CD8-positive, alpha-beta memory T cell (primary cell): ENCODE measurements at regions not wholly inside any gene's neighbourhood (a gene's known extent, or its start where the extent isn't known, plus 50 kb on each side); places are given as distances from the start of the nearest gene placed in this dataset.

Source experiments
- CTCF ChIA-PET: fragments of 350-600 bp; sonication (Branson Sonifier 250); formaldehyde crosslinking; loops from one replicate; lab custom pipeline; 2021; ENCODE audit warnings: antibody characterized with exemption; lab: Charles Lee
- POLR2A ChIA-PET: fragments of 350-600 bp; sonication (Branson Sonifier 250); formaldehyde crosslinking; loops from one replicate; lab custom pipeline; 2021; ENCODE audit warnings: antibody characterized with exemption; lab: Charles Lee
- DNase-seq, 5 donors: peaks; one replicate each; pipeline versions ENCODE4 v3.0.0 to v3.0.0-alpha.2; 2020 to 2022; ENCODE audit warnings: mixed read lengths in 1 of 5
- H3K27ac ChIP-seq: one replicate; pipeline ENCODE4 v1.7.0; 2013; ENCODE audit warnings: low read depth, mild to moderate bottlenecking, low read length, moderate library complexity
- H3K27me3 ChIP-seq: 2 replicates; pipeline ENCODE4 v1.7.0; 2013; ENCODE audit warnings: low read length, mild to moderate bottlenecking; ENCODE audit not compliant: insufficient read depth, poor library complexity, severe bottlenecking
- H3K36me3 ChIP-seq: 2 replicates; pipeline ENCODE4 v1.7.0; 2013; ENCODE audit warnings: mild to moderate bottlenecking, low read length, moderate library complexity; ENCODE audit not compliant: insufficient read depth
- H3K4me1 ChIP-seq: 2 replicates; pipeline ENCODE4 v1.7.0; 2013; ENCODE audit warnings: mild to moderate bottlenecking, low read length, moderate library complexity; ENCODE audit not compliant: insufficient read depth
- H3K4me3 ChIP-seq: 2 replicates; pipeline ENCODE4 v1.7.0; 2013; ENCODE audit warnings: mild to moderate bottlenecking, low read length
- H3K9me3 ChIP-seq: 2 replicates; pipeline ENCODE4 v1.7.0; 2013; ENCODE audit warnings: mild to moderate bottlenecking, low read length
- H3K27ac Mint-ChIP-seq, 8 donors: one replicate each; pipeline ENCODE4 v1.8.0; 2020 to 2021; ENCODE audit warnings: mixed read lengths in 8 of 8, mild to moderate bottlenecking in 6 of 8, inconsistent platforms in 3 of 8, moderate library complexity in 3 of 8
- H3K27me3 Mint-ChIP-seq, 2 donors: one replicate each; pipeline ENCODE4 v1.8.0; 2020 to 2021; ENCODE audit warnings: mixed read lengths in 2 of 2, mild to moderate bottlenecking in 1 of 2, moderate library complexity in 1 of 2
- H3K36me3 Mint-ChIP-seq, 3 donors: one replicate each; pipeline ENCODE4 v1.8.0; 2020 to 2021; ENCODE audit warnings: mixed read lengths in 3 of 3, inconsistent platforms in 1 of 3, mild to moderate bottlenecking in 1 of 3
- H3K4me1 Mint-ChIP-seq, 3 donors: one replicate each; pipeline ENCODE4 v1.8.0; 2020 to 2021; ENCODE audit warnings: mixed read lengths in 3 of 3, inconsistent platforms in 1 of 3, mild to moderate bottlenecking in 1 of 3
- H3K4me3 Mint-ChIP-seq, 7 donors: one replicate each; pipeline ENCODE4 v1.8.0; 2020 to 2021; ENCODE audit warnings: mixed read lengths in 7 of 7, mild to moderate bottlenecking in 6 of 7, moderate library complexity in 4 of 7, inconsistent platforms in 2 of 7
- H3K9me3 Mint-ChIP-seq, 5 donors: one replicate each; pipeline ENCODE4 v1.8.0; 2020 to 2022; ENCODE audit warnings: mixed read lengths in 5 of 5, mild to moderate bottlenecking in 3 of 5, moderate library complexity in 2 of 5, inconsistent platforms in 1 of 5

DNA sequence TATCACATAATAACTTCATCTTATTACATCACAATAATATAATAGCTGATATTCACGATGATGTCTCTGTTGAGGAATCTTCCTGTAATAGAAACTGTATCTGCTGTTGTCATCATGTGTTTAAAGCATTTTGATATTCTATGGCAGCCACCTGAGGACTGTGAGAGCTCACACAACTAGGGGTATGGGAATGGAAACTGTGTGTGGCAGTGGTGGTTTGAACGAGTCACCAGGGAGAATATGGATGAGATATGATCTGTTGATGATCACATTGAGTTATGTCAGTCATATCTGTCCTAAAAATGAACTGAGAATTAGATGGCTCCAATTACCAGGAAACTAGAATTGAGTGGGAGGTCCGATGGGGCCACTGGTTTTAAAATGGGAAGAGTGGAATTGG lies 169.6 kb downstream of the MID1IP1 start:
- Histone ChIP-seq H3K4me1 (no peaks in the 10 kb centered on the region), H3K36me3 (no peaks in the 10 kb centered on the region), H3K27ac (no peak overlapping the region), H3K4me3 (no peak overlapping the region), H3K27me3 (no peaks in the 10 kb centered on the region), H3K9me3 (no peaks in the 10 kb centered on the region)
- POLR2A ChIA-PET: no interaction called here
- no peak for DNase-seq
- no peak overlapping the region for H3K4me3 Mint-ChIP-seq
- H3K4me1 Mint-ChIP-seq: no peaks in the 10 kb centered on the region
- no peak overlapping the region for H3K27ac Mint-ChIP-seq
- CTCF ChIA-PET: no interaction called here
- peaks cover 0 to 16% of the 10 kb centered on the region in 2 donors for H3K27me3 Mint-ChIP-seq
- no peaks in the 10 kb centered on the region for H3K36me3 Mint-ChIP-seq
- H3K9me3 Mint-ChIP-seq: peaks cover 0 to 8% (median 0%) of the 10 kb centered on the region in 5 donors

GRCh38 chrX:38973322-38973721 lies 172.1 kb downstream of the MID1IP1 start:
- no peaks in the 10 kb centered on the region for H3K36me3 Mint-ChIP-seq
- Histone ChIP-seq H3K4me1 (no peaks in the 10 kb centered on the region), H3K9me3 (no peaks in the 10 kb centered on the region), H3K27me3 (no peaks in the 10 kb centered on the region), H3K4me3 (no peak overlapping the region), H3K36me3 (no peaks in the 10 kb centered on the region), H3K27ac (no peak overlapping the region)
- no peak overlapping the region for H3K27ac Mint-ChIP-seq
- H3K4me3 Mint-ChIP-seq: no peak overlapping the region
- H3K4me1 Mint-ChIP-seq: no peaks in the 10 kb centered on the region
- H3K27me3 Mint-ChIP-seq: peaks cover 0 to 14% of the 10 kb centered on the region in 2 donors
- ChIA-PET POLR2A (interaction anchor here (0.7 kb wide), 1 partner anchor 163 kb away, joined by 3 read pairs; no protein-coding TSS in a partner anchor), CTCF (interaction anchor here (0.7 to 0.9 kb wide), 2 partner anchors 10 to 117 kb away, joined by 3 read pairs; no protein-coding TSS in a partner anchor)
- no peak for DNase-seq
- peaks cover 0 to 9% (median 0%) of the 10 kb centered on the region in 5 donors for H3K9me3 Mint-ChIP-seq

- no peak overlapping the region for H3K27ac ChIP-seq
- no peak for DNase-seq
- ChIA-PET POLR2A (no interaction called here), CTCF (no interaction called here)
- no peaks in the 10 kb centered on the region for H3K4me1 Mint-ChIP-seq
- no peaks in the 10 kb centered on the region for H3K36me3 ChIP-seq
- H3K9me3 ChIP-seq: no peaks in the 10 kb centered on the region
- no peak overlapping the region for H3K27ac Mint-ChIP-seq
- H3K36me3 Mint-ChIP-seq: no peaks in the 10 kb centered on the region
- no peak overlapping the region for H3K4me3 Mint-ChIP-seq
- peaks cover 0 to 14% of the 10 kb centered on the region in 2 donors for H3K27me3 Mint-ChIP-seq
- H3K9me3 Mint-ChIP-seq: peaks cover 0 to 6% (median 0%) of the 10 kb centered on the region in 5 donors
- H3K27me3 ChIP-seq: no peaks in the 10 kb centered on the region
- H3K4me3 ChIP-seq: no peak overlapping the region
- H3K4me1 ChIP-seq: no peaks in the 10 kb centered on the region
Measured at GRCh38 chrX:38974542-38974941, 173.3 kb downstream of the MID1IP1 start.

DNA sequence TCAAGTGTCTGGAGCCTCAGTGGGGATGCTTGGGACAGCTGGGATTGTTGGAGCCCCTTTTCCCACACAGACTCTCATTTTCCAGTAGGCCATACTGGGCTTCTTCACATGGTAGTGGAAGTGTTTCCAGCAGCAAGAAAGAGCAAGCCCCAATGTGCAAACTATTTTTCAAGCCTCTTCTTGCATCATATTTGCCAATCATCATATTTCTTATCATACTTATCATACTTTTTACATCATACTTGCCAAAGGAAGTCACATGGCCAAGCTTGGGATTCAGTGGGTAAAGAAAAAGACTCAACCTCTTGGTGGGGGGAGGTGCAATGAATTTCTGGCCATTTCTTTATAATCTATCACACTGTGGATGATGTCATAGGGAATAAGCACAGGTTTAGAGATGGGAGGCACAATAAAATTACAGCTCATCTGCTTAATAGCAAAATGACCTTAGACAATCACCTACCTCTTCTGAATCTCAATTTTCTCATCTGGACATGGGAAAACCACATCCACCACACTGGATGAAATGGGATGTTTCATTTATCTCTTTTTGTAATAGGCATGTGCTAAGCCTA lies 174.2 kb downstream of the MID1IP1 start:
- no peaks in the 10 kb centered on the region for H3K9me3 ChIP-seq
- H3K27ac ChIP-seq: no peak overlapping the region
- peaks cover 0 to 14% of the 10 kb centered on the region in 2 donors for H3K27me3 Mint-ChIP-seq
- no peak overlapping the region for H3K4me3 Mint-ChIP-seq
- H3K27me3 ChIP-seq: no peaks in the 10 kb centered on the region
- H3K9me3 Mint-ChIP-seq: peaks cover 0 to 6% (median 0%) of the 10 kb centered on the region in 5 donors
- H3K27ac Mint-ChIP-seq: no peak overlapping the region
- no peaks in the 10 kb centered on the region for H3K4me1 ChIP-seq
- H3K36me3 ChIP-seq: no peaks in the 10 kb centered on the region
- H3K36me3 Mint-ChIP-seq: no peaks in the 10 kb centered on the region
- ChIA-PET POLR2A (no interaction called here), CTCF (no interaction called here)
- no peaks in the 10 kb centered on the region for H3K4me1 Mint-ChIP-seq
- H3K4me3 ChIP-seq: no peak overlapping the region
- DNase-seq: no peak

GRCh38 chrX:38982370-38982769 lies 181.1 kb downstream of the MID1IP1 start:
- Histone ChIP-seq H3K27ac (no peak overlapping the region), H3K4me3 (no peak overlapping the region), H3K36me3 (no peaks in the 10 kb centered on the region), H3K4me1 (no peaks in the 10 kb centered on the region), H3K27me3 (no peaks in the 10 kb centered on the region), H3K9me3 (no peaks in the 10 kb centered on the region)
- CTCF ChIA-PET: interaction anchor here (1.0 kb wide), 1 partner anchor 214 kb away, joined by 4 read pairs; no protein-coding TSS in a partner anchor
- no peak for DNase-seq
- Mint-ChIP-seq H3K9me3 (peaks cover 0 to 2% (median 0%) of the 10 kb centered on the region in 5 donors), H3K27ac (no peak overlapping the region), H3K27me3 (no peaks in the 10 kb centered on the region), H3K4me3 (no peak overlapping the region), H3K36me3 (no peaks in the 10 kb centered on the region), H3K4me1 (no peaks in the 10 kb centered on the region)
- POLR2A ChIA-PET: no interaction called here

GRCh38 chrX:38982843-38983242 lies 181.6 kb downstream of the MID1IP1 start:
- H3K27ac Mint-ChIP-seq: no peak overlapping the region
- POLR2A ChIA-PET: no interaction called here

DNA sequence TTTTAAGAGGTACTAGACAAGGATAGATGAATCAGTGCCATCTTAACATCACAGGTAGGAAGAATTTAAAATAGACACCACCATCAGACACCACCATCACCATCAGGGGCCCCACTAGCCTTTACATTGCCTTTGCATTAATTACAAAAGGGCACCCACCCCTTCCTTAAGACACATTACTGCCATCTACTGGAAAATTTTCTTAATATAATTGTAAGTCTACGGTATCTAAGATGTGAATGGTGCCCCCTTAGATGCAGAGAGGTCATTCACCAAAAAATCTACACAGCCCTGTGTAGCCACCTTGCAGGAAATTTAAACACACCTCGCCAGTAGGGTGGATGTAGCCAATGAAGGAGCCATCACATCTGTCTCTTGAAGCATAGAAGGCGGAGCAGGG lies 184.1 kb downstream of the MID1IP1 start:
- no peak overlapping the region for H3K4me3 Mint-ChIP-seq
- no peaks in the 10 kb centered on the region for H3K36me3 Mint-ChIP-seq
- H3K27ac Mint-ChIP-seq: no peak overlapping the region
- CTCF ChIA-PET: no interaction called here
- H3K36me3 ChIP-seq: no peaks in the 10 kb centered on the region
- POLR2A ChIA-PET: interaction anchor here (0.6 kb wide), 1 partner anchor 180 kb away, joined by 4 read pairs; no protein-coding TSS in a partner anchor
- no peaks in the 10 kb centered on the region for H3K4me1 ChIP-seq
- no peak overlapping the region for H3K4me3 ChIP-seq
- H3K27me3 Mint-ChIP-seq: peaks cover 0 to 10% of the 10 kb centered on the region in 2 donors
- DNase-seq: peak in 2 of 5 donors; percentile 14 to 31
- H3K27ac ChIP-seq: no peak overlapping the region
- H3K27me3 ChIP-seq: no peaks in the 10 kb centered on the region
- H3K9me3 ChIP-seq: no peaks in the 10 kb centered on the region
- H3K4me1 Mint-ChIP-seq: no peaks in the 10 kb centered on the region
- peaks cover 0 to 2% (median 0%) of the 10 kb centered on the region in 5 donors for H3K9me3 Mint-ChIP-seq

More at GRCh38 chrX:38982843-38983242, 181.6 kb downstream of the MID1IP1 start:
- no peaks in the 10 kb centered on the region for H3K27me3 ChIP-seq
- H3K9me3 Mint-ChIP-seq: peaks cover 0 to 2% (median 0%) of the 10 kb centered on the region in 5 donors
- H3K4me3 ChIP-seq: no peak overlapping the region
- peaks cover 0 to 3% of the 10 kb centered on the region in 2 donors for H3K27me3 Mint-ChIP-seq
- H3K4me1 Mint-ChIP-seq: no peaks in the 10 kb centered on the region
- H3K36me3 ChIP-seq: no peaks in the 10 kb centered on the region
- no peak overlapping the region for H3K27ac ChIP-seq
- no peaks in the 10 kb centered on the region for H3K4me1 ChIP-seq
- H3K4me3 Mint-ChIP-seq: no peak overlapping the region
- DNase-seq: no peak
- CTCF ChIA-PET: interaction anchor here (1.0 to 2.2 kb wide), 3 partner anchors 9 to 215 kb away, joined by 3 to 19 read pairs (median 4); no protein-coding TSS in a partner anchor
- H3K36me3 Mint-ChIP-seq: no peaks in the 10 kb centered on the region
- no peaks in the 10 kb centered on the region for H3K9me3 ChIP-seq

DNA sequence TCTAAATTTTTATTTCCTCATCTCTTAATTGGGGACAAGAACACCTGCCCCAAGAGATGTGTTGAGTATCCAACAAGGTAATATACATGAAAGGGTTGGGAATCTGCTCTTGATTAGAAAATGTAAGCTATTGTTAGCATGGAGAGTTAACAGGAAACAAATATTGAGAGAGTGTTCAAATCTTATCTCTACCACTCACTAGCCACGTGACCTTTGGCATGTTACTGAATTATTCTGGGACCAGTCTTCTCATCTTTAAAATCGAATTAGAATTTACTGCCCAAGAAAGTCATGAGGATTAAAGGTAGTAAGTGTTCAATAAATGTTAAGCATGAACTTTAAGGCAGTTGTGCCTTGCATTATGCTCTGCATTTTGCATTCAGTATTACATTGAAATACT lies 184.7 kb downstream of the MID1IP1 start:
- Mint-ChIP-seq H3K4me3 (no peak overlapping the region), H3K9me3 (peaks cover 0 to 2% (median 0%) of the 10 kb centered on the region in 5 donors), H3K4me1 (no peaks in the 10 kb centered on the region), H3K36me3 (no peaks in the 10 kb centered on the region), H3K27me3 (peaks cover 0 to 10% of the 10 kb centered on the region in 2 donors), H3K27ac (no peak overlapping the region)
- no peak overlapping the region for H3K27ac ChIP-seq
- H3K36me3 ChIP-seq: no peaks in the 10 kb centered on the region
- CTCF ChIA-PET: interaction anchor here (1.3 to 2.3 kb wide), 2 partner anchors 186 to 218 kb away, joined by 5 to 15 read pairs; no protein-coding TSS in a partner anchor
- DNase-seq: no peak
- no peak overlapping the region for H3K4me3 ChIP-seq
- H3K4me1 ChIP-seq: no peaks in the 10 kb centered on the region
- H3K9me3 ChIP-seq: no peaks in the 10 kb centered on the region
- H3K27me3 ChIP-seq: no peaks in the 10 kb centered on the region
- POLR2A ChIA-PET: interaction anchor here (0.6 kb wide), 1 partner anchor 181 kb away, joined by 4 read pairs; no protein-coding TSS in a partner anchor
